Neural cell (in vitro differentiated cells): ENCODE measurements at regions not wholly inside any gene's neighbourhood (a gene's known extent, or its start where the extent isn't known, plus 50 kb on each side); places are given as distances from the start of the nearest gene placed in this dataset.

Source experiments
- H2AFZ ChIP-seq: fragments of 200-600, 300-800 bp; sonication (generic), shearing (Covaris generic); 2 replicates; pipeline ENCODE4 v1.6.0; 2014; ENCODE audit warnings: low read depth, mild to moderate bottlenecking, antibody characterized with exemption, low read length, moderate library complexity
- H3F3A ChIP-seq: fragments of 200-600 bp; shearing (Covaris generic); 2 replicates; pipeline ENCODE4 v1.6.1; 2016; ENCODE audit warnings: mild to moderate bottlenecking, moderate library complexity, mixed read lengths, antibody characterized with exemption, low read length; ENCODE audit not compliant: insufficient read depth, poor library complexity, severe bottlenecking
- H3K27ac ChIP-seq: fragments of 200-600, 300-800 bp; sonication (generic), shearing (Covaris generic); 2 replicates; pipeline ENCODE4 v1.5.1; 2014; ENCODE audit warnings: mild to moderate bottlenecking, low read length, moderate library complexity
- H3K27me3 ChIP-seq: fragments of 300-800, 200-600 bp; sonication (generic), shearing (Covaris generic); 2 replicates; pipeline ENCODE4 v1.6.0; 2014; ENCODE audit warnings: mild to moderate bottlenecking, low read depth, low read length, moderate library complexity; ENCODE audit not compliant: insufficient read depth
- H3K36me3 ChIP-seq: fragments of 300-800, 200-600 bp; sonication (generic), shearing (Covaris generic); 2 replicates; pipeline ENCODE4 v1.5.1; 2014; ENCODE audit warnings: mild to moderate bottlenecking, antibody characterized with exemption, low read length, moderate library complexity; ENCODE audit not compliant: insufficient read depth
- H3K4me2 ChIP-seq: fragments of 300-800, 200-600 bp; sonication (generic), shearing (Covaris generic); 2 replicates; pipeline ENCODE4 v1.6.0; 2014; ENCODE audit warnings: mild to moderate bottlenecking, low read length
- H3K4me3 ChIP-seq: fragments of 300-800, 200-600 bp; sonication (generic), shearing (Covaris generic); 2 replicates; pipeline ENCODE4 v1.5.1; 2014; ENCODE audit warnings: mild to moderate bottlenecking, low read length, moderate library complexity
- H3K79me2 ChIP-seq: fragments of 200-600 bp; shearing (Covaris generic); replicated peaks from 2 replicates; pipeline ENCODE4 v1.6.0; 2014; ENCODE audit warnings: mild to moderate bottlenecking, low read length, moderate library complexity; ENCODE audit not compliant: insufficient read depth
- H3K9ac ChIP-seq: fragments of 300-800, 200-600 bp; sonication (generic), shearing (Covaris generic); 2 replicates; pipeline ENCODE4 v1.6.1; 2016; ENCODE audit warnings: mild to moderate bottlenecking, low read length, mixed read lengths
- H3K9me2 ChIP-seq: fragments of 200-600 bp; shearing (Covaris generic); 2 replicates; pipeline ENCODE4 v1.6.1; 2016; ENCODE audit warnings: mild to moderate bottlenecking, low read length, mixed read lengths; ENCODE audit not compliant: insufficient read depth
- H3K9me3 ChIP-seq: fragments of 200-600, 300-800 bp; sonication (generic), shearing (Covaris generic); 2 replicates; pipeline ENCODE4 v1.6.1; 2016; ENCODE audit warnings: mild to moderate bottlenecking, mixed run types, low read length, moderate library complexity, mixed read lengths
- H4K20me1 ChIP-seq: fragments of 200-600 bp; shearing (Covaris generic); 2 replicates; pipeline ENCODE4 v1.6.1; 2016; ENCODE audit warnings: mild to moderate bottlenecking, mixed run types; ENCODE audit not compliant: insufficient read depth
- EP300 ChIP-seq: fragments of 450-650 bp; conservative IDR thresholded peaks from 2 replicates; pipeline ENCODE4 v1.6.1; 2014; ENCODE audit warnings: antibody characterized with exemption, mild to moderate bottlenecking, moderate library complexity; ENCODE audit not compliant: poor library complexity, severe bottlenecking
- EZH2 ChIP-seq: fragments of 200-600, 300-800 bp; shearing (Covaris generic), sonication (generic); IDR thresholded peaks from 2 replicates; pipeline ENCODE4 v1.6.1; 2014; ENCODE audit warnings: antibody characterized with exemption, low read length, borderline replicate concordance, mild to moderate bottlenecking; ENCODE audit not compliant: insufficient read depth, poor library complexity, severe bottlenecking
- MXI1 ChIP-seq: fragments of 450-650 bp; conservative IDR thresholded peaks from 2 replicates; pipeline ENCODE4 v1.6.1; 2014; ENCODE audit warnings: antibody characterized with exemption, mild to moderate bottlenecking; ENCODE audit not compliant: poor library complexity, severe bottlenecking
- SMC3 ChIP-seq: fragments of 450-650 bp; conservative IDR thresholded peaks from 2 replicates; pipeline ENCODE4 v1.6.1; 2014; ENCODE audit warnings: antibody characterized with exemption, mild to moderate bottlenecking, moderate library complexity; ENCODE audit not compliant: poor library complexity
- TAF1 ChIP-seq: IDR thresholded peaks from 2 replicates; pipeline ENCODE4 v1.6.1; 2012; ENCODE audit warnings: low read depth
- TF ChIP-seq, protein P1 (sequence below): IDR thresholded peaks from 2 replicates; pipeline ENCODE4 v1.6.1; 2012; ENCODE audit warnings: borderline replicate concordance
- TF ChIP-seq, protein P2 (sequence below): fragments of 450-650 bp; IDR thresholded peaks from 2 replicates; pipeline ENCODE4 v1.5.1; 2014; ENCODE audit warnings: antibody characterized with exemption, mild to moderate bottlenecking, moderate library complexity; ENCODE audit not compliant: poor library complexity, severe bottlenecking

DNA sequence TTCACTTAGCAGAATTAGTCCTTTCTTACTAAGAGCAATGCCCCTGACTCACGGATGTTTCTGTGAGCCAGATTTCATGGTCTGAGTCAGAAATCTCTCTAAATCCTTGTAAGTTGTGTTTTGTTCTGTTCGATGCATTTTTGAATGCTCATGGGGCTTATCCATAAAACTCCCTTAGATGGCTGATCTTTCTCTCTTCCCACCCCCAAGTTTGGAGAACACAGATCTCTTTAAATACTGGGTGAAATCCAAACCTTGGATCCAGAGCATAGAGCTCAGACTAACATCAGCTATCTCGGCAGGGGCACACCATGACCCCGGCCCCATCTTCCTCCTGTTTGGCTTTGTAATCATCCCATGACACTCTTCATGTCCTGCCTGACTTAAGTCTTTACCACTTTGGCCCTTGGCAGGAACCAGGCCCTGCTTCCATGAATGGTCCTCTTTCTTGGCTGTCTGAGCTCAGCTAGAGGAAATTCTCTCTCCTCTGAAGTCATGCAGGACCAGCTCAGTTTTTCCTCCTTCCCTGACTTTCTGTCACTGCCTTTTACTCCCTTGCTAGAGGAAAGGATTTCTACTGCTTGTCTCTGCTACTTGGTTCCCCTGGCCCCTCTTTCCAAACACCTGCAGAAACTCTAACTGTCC is 120.4 kb upstream of the RAB11FIP2 start:
- H4K20me1 ChIP-seq = no peaks in the 10 kb centered on the region
- no peaks in the 10 kb centered on the region for H3K9me2 ChIP-seq
- H3K36me3 ChIP-seq = no peaks in the 10 kb centered on the region
- no peak overlapping the region for H3K27ac ChIP-seq
- no peaks in the 10 kb centered on the region for H3K27me3 ChIP-seq
- H3K9ac ChIP-seq = no peak overlapping the region
- TF ChIP-seq, protein P1, sequence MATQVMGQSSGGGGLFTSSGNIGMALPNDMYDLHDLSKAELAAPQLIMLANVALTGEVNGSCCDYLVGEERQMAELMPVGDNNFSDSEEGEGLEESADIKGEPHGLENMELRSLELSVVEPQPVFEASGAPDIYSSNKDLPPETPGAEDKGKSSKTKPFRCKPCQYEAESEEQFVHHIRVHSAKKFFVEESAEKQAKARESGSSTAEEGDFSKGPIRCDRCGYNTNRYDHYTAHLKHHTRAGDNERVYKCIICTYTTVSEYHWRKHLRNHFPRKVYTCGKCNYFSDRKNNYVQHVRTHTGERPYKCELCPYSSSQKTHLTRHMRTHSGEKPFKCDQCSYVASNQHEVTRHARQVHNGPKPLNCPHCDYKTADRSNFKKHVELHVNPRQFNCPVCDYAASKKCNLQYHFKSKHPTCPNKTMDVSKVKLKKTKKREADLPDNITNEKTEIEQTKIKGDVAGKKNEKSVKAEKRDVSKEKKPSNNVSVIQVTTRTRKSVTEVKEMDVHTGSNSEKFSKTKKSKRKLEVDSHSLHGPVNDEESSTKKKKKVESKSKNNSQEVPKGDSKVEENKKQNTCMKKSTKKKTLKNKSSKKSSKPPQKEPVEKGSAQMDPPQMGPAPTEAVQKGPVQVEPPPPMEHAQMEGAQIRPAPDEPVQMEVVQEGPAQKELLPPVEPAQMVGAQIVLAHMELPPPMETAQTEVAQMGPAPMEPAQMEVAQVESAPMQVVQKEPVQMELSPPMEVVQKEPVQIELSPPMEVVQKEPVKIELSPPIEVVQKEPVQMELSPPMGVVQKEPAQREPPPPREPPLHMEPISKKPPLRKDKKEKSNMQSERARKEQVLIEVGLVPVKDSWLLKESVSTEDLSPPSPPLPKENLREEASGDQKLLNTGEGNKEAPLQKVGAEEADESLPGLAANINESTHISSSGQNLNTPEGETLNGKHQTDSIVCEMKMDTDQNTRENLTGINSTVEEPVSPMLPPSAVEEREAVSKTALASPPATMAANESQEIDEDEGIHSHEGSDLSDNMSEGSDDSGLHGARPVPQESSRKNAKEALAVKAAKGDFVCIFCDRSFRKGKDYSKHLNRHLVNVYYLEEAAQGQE = no peak
- TF ChIP-seq MXI1 = no peak
- TF ChIP-seq, protein P2, sequence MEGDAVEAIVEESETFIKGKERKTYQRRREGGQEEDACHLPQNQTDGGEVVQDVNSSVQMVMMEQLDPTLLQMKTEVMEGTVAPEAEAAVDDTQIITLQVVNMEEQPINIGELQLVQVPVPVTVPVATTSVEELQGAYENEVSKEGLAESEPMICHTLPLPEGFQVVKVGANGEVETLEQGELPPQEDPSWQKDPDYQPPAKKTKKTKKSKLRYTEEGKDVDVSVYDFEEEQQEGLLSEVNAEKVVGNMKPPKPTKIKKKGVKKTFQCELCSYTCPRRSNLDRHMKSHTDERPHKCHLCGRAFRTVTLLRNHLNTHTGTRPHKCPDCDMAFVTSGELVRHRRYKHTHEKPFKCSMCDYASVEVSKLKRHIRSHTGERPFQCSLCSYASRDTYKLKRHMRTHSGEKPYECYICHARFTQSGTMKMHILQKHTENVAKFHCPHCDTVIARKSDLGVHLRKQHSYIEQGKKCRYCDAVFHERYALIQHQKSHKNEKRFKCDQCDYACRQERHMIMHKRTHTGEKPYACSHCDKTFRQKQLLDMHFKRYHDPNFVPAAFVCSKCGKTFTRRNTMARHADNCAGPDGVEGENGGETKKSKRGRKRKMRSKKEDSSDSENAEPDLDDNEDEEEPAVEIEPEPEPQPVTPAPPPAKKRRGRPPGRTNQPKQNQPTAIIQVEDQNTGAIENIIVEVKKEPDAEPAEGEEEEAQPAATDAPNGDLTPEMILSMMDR = no peak
- no peak overlapping the region for H3K4me3 ChIP-seq
- no peaks in the 10 kb centered on the region for H3K9me3 ChIP-seq
- H3K79me2 ChIP-seq = no peaks in the 10 kb centered on the region
- no peak overlapping the region for H2AFZ ChIP-seq
- H3F3A ChIP-seq = no peaks in the 10 kb centered on the region
- no peak overlapping the region for H3K4me2 ChIP-seq

DNA sequence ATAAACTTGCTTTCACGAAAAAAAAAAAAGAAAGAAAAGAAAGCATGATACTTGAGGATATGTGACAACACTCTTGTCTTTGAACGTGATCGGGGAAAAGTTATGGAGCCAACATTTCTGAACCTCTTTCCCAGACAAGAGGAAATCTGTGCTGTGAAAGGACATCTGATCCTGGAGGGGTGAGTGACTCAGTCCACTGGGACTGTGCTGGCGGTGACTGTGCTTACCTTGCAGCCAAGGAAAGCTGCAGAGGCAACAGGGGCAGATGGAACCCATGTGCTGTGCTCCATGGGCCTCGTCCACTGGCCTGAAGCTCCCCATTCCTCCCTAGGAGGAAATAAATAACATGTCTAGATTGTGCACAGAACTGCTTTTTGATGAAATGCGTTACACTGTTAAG is 116.5 kb upstream of the RAB11FIP2 start:
- H3K27me3 ChIP-seq = no peaks in the 10 kb centered on the region
- H3K27ac ChIP-seq = no peak overlapping the region
- no peaks in the 10 kb centered on the region for H3K79me2 ChIP-seq
- H3K9me3 ChIP-seq = no peaks in the 10 kb centered on the region
- no peaks in the 10 kb centered on the region for H4K20me1 ChIP-seq
- no peaks in the 10 kb centered on the region for H3K36me3 ChIP-seq
- H3K9ac ChIP-seq = no peak overlapping the region
- H3K4me3 ChIP-seq = no peak overlapping the region
- H3K9me2 ChIP-seq = no peaks in the 10 kb centered on the region
- no peaks in the 10 kb centered on the region for H3F3A ChIP-seq
- no peak overlapping the region for H3K4me2 ChIP-seq
- TF ChIP-seq EZH2 = no peak
- TF ChIP-seq EP300 = no peak
- TF ChIP-seq SMC3 = no peak
- TF ChIP-seq, protein P1 = no peak
- no peak for TF ChIP-seq TAF1
- H2AFZ ChIP-seq = no peak overlapping the region
